Stimulated activated naive CD8-positive, alpha-beta T cell treated with anti-CD3 and anti-CD28 coated beads, Interleukin-15, Interleukin-2, amounts not matched to agents 100 ng/mL and 50 ng/mL, for 24 hours (primary cell): ENCODE measurements at regions not wholly inside any gene's neighbourhood (a gene's known extent, or its start where the extent isn't known, plus 50 kb on each side); places are given as distances from the start of the nearest gene placed in this dataset.
"Not testable (repeated sequence)": the region's sequence is repeated elsewhere in the genome, so short reads cannot be mapped to it uniquely, and the experiment has no call there.

Experiments
- H3K27ac Mint-ChIP-seq: one replicate; pipeline ENCODE4 v1.8.0; 2021; ENCODE audit warnings: mild to moderate bottlenecking, mixed read lengths
- H3K27me3 Mint-ChIP-seq: one replicate; pipeline ENCODE4 v1.8.0; 2021; ENCODE audit warnings: mixed read lengths
- H3K36me3 Mint-ChIP-seq: one replicate; pipeline ENCODE4 v1.8.0; 2021; ENCODE audit warnings: low read depth, mixed read lengths
- H3K4me1 Mint-ChIP-seq: one replicate; pipeline ENCODE4 v1.8.0; 2021; ENCODE audit warnings: low read depth, mixed read lengths
- H3K4me3 Mint-ChIP-seq: one replicate; pipeline ENCODE4 v1.8.0; 2021; ENCODE audit warnings: mild to moderate bottlenecking, mixed read lengths
- H3K9me3 Mint-ChIP-seq: one replicate; pipeline ENCODE4 v1.8.0; 2021; ENCODE audit warnings: mixed read lengths

- H3K4me3 Mint-ChIP-seq: no peak overlapping the region
- H3K4me1 Mint-ChIP-seq: no peaks in the 10 kb centered on the region
- peaks cover 6% of the 10 kb centered on the region for H3K9me3 Mint-ChIP-seq
These were observed 316.5 kb downstream of the ICE1 start for GRCh38 chr5:5738797-5739489.

GRCh38 chr5:5736007-5736406 lies 313.5 kb downstream of the ICE1 start:
- no peaks in the 10 kb centered on the region for H3K4me1 Mint-ChIP-seq
- no peak overlapping the region for H3K27ac Mint-ChIP-seq
- H3K27me3 Mint-ChIP-seq: no peaks in the 10 kb centered on the region
- no peaks in the 10 kb centered on the region for H3K36me3 Mint-ChIP-seq
- H3K4me3 Mint-ChIP-seq: no peak overlapping the region
- no peaks in the 10 kb centered on the region for H3K9me3 Mint-ChIP-seq

More at GRCh38 chr5:5738797-5739489, 316.5 kb downstream of the ICE1 start:
- Mint-ChIP-seq H3K36me3 (no peaks in the 10 kb centered on the region), H3K27me3 (peaks cover 4% of the 10 kb centered on the region), H3K27ac (no peak overlapping the region)

- H3K27ac Mint-ChIP-seq, H3K4me3 Mint-ChIP-seq, H3K4me1 Mint-ChIP-seq, H3K36me3 Mint-ChIP-seq, H3K27me3 Mint-ChIP-seq, H3K9me3 Mint-ChIP-seq: not testable (repeated sequence)
These were observed 310.6 kb downstream of the ICE1 start for GRCh38 chr5:5733058-5733457.

GRCh38 chr5:5726401-5726800 lies 303.9 kb downstream of the ICE1 start:
- Mint-ChIP-seq H3K27ac (no peak overlapping the region), H3K4me3 (no peak overlapping the region), H3K9me3 (peaks cover 3% of the 10 kb centered on the region), H3K27me3 (peaks cover 12% of the 10 kb centered on the region), H3K4me1 (no peaks in the 10 kb centered on the region), H3K36me3 (no peaks in the 10 kb centered on the region)

- Mint-ChIP-seq H3K27me3 (peaks cover 12% of the 10 kb centered on the region), H3K27ac (no peak overlapping the region), H3K4me3 (no peak overlapping the region), H3K4me1 (no peaks in the 10 kb centered on the region), H3K9me3 (peaks cover 3% of the 10 kb centered on the region), H3K36me3 (no peaks in the 10 kb centered on the region)
These were observed 299.4 kb downstream of the ICE1 start for GRCh38 chr5:5721881-5722280.

DNA sequence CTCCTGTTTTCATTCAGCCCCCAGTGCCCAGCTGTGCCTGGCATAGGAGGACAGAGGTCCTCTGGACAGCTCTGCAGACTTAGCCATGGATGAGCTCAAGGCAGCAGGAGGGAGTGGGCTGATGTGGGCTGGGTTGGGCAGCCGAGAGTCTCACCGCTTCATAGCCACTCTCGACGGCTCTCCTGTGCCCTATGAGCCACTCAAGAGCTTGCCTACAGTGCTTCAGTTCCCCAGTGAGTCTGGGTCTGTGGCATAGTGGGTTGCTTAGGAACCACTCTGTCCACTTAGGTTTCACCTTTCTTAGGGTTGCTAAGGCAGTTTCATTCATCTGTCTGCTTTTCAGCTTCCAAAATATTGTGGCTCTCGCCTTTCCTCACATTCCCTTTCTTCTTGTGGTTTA lies 296.8 kb downstream of the ICE1 start:
- Mint-ChIP-seq H3K27me3 (peaks cover 4% of the 10 kb centered on the region), H3K9me3 (peaks cover 3% of the 10 kb centered on the region), H3K4me3 (no peak overlapping the region), H3K27ac (no peak overlapping the region), H3K4me1 (no peaks in the 10 kb centered on the region), H3K36me3 (no peaks in the 10 kb centered on the region)

GRCh38 chr5:5716665-5717064 lies 294.2 kb downstream of the ICE1 start:
- H3K9me3 Mint-ChIP-seq: peaks cover 3% of the 10 kb centered on the region
- no peaks in the 10 kb centered on the region for H3K36me3 Mint-ChIP-seq
- no peak overlapping the region for H3K27ac Mint-ChIP-seq
- no peaks in the 10 kb centered on the region for H3K4me1 Mint-ChIP-seq
- no peaks in the 10 kb centered on the region for H3K27me3 Mint-ChIP-seq
- no peak overlapping the region for H3K4me3 Mint-ChIP-seq

GRCh38 chr5:5711592-5711991 lies 289.1 kb downstream of the ICE1 start:
- Mint-ChIP-seq H3K27me3 (peaks cover 5% of the 10 kb centered on the region), H3K27ac (no peak overlapping the region), H3K4me3 (no peak overlapping the region), H3K36me3 (no peaks in the 10 kb centered on the region), H3K9me3 (peaks cover 3% of the 10 kb centered on the region), H3K4me1 (no peaks in the 10 kb centered on the region)

DNA sequence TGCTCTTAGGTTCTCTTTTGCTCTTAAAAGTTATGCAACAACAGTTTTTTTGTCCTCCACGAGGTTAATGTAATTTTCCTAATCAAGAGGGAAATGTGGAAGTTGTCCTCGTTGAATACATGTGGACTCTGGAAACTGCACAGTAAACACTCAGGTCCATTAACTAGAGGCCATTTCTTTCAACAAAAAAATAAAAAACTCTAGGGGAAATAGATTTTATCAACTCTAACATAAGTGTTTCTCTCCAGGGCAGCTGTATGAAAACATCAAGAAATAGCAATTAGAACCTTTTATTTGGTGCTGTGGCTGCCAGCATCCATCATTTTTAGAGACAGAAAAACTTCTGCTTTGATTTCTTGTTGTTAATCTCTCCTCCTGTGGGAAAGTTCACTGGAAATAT lies 288.6 kb downstream of the ICE1 start:
- H3K27ac Mint-ChIP-seq: no peak overlapping the region
- H3K4me3 Mint-ChIP-seq: no peak overlapping the region
- H3K9me3 Mint-ChIP-seq: peaks cover 3% of the 10 kb centered on the region
- H3K36me3 Mint-ChIP-seq: no peaks in the 10 kb centered on the region
- H3K4me1 Mint-ChIP-seq: no peaks in the 10 kb centered on the region
- H3K27me3 Mint-ChIP-seq: peaks cover 5% of the 10 kb centered on the region

DNA sequence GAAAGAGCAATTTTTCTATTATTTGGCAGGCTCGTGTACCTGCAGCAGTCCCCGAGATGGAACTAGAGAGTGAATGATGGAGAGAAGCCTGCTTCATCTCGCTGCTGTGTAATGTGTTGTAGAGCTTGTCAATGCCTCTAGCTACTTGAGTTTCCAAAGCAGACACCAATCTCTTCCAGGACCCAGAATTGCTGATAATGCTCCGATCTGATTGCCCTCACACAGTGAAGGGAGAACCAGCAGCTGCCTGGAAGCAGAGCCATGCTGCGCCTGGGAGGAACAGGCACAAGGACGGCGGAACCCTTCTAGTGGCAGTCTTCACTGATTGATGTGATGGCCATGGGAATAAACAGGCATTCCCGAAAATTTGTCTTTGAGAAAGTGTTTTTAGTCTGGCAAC lies 288.0 kb downstream of the ICE1 start:
- Mint-ChIP-seq H3K27me3 (peaks cover 5% of the 10 kb centered on the region), H3K27ac (no peak overlapping the region), H3K36me3 (no peaks in the 10 kb centered on the region), H3K4me1 (no peaks in the 10 kb centered on the region), H3K9me3 (peaks cover 3% of the 10 kb centered on the region), H3K4me3 (no peak overlapping the region)

GRCh38 chr5:5708367-5708919 lies 286.0 kb downstream of the ICE1 start:
- no peaks in the 10 kb centered on the region for H3K36me3 Mint-ChIP-seq
- no peak overlapping the region for H3K4me3 Mint-ChIP-seq
- H3K27me3 Mint-ChIP-seq: peaks cover 12% of the 10 kb centered on the region
- H3K4me1 Mint-ChIP-seq: no peaks in the 10 kb centered on the region
- H3K9me3 Mint-ChIP-seq: no peaks in the 10 kb centered on the region
- no peak overlapping the region for H3K27ac Mint-ChIP-seq

GRCh38 chr5:5705010-5705409 lies 282.5 kb downstream of the ICE1 start:
- H3K27ac Mint-ChIP-seq: no peak overlapping the region
- H3K9me3 Mint-ChIP-seq: no peaks in the 10 kb centered on the region
- no peak overlapping the region for H3K4me3 Mint-ChIP-seq
- no peaks in the 10 kb centered on the region for H3K36me3 Mint-ChIP-seq
- no peaks in the 10 kb centered on the region for H3K4me1 Mint-ChIP-seq
- peaks cover 16% of the 10 kb centered on the region for H3K27me3 Mint-ChIP-seq

GRCh38 chr5:5704352-5704751 lies 281.9 kb downstream of the ICE1 start:
- H3K27me3 Mint-ChIP-seq: peaks cover 16% of the 10 kb centered on the region
- H3K9me3 Mint-ChIP-seq: no peaks in the 10 kb centered on the region
- no peaks in the 10 kb centered on the region for H3K36me3 Mint-ChIP-seq
- H3K27ac Mint-ChIP-seq: no peak overlapping the region
- H3K4me1 Mint-ChIP-seq: no peaks in the 10 kb centered on the region
- H3K4me3 Mint-ChIP-seq: no peak overlapping the region

DNA sequence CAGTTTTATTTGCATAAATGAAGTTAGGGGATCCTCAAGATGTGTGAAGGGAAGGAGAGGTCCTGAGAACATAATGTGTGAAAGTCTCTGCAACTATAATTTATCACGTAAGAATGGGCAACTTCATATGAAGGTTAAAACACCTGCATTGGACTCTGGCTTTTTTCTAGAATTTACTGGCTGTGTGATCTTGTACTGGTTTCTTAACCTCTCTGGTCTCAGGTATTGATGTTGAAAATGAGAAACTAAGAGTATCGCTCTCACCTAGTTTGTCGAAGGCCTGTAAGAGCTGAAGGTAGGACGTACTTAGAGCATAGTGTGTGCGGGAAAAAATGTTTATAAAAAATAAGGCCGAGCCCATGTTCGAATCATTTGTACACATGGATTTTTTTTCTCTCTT lies 280.5 kb downstream of the ICE1 start:
- Mint-ChIP-seq H3K4me3 (no peak overlapping the region), H3K27me3 (peaks cover 11% of the 10 kb centered on the region), H3K9me3 (no peaks in the 10 kb centered on the region), H3K4me1 (no peaks in the 10 kb centered on the region), H3K36me3 (no peaks in the 10 kb centered on the region), H3K27ac (no peak overlapping the region)

GRCh38 chr5:5700549-5700948 lies 278.1 kb downstream of the ICE1 start:
- Mint-ChIP-seq H3K9me3 (no peaks in the 10 kb centered on the region), H3K4me3 (no peak overlapping the region), H3K27me3 (peaks cover 13% of the 10 kb centered on the region), H3K4me1 (no peaks in the 10 kb centered on the region), H3K27ac (no peak overlapping the region), H3K36me3 (no peaks in the 10 kb centered on the region)

DNA sequence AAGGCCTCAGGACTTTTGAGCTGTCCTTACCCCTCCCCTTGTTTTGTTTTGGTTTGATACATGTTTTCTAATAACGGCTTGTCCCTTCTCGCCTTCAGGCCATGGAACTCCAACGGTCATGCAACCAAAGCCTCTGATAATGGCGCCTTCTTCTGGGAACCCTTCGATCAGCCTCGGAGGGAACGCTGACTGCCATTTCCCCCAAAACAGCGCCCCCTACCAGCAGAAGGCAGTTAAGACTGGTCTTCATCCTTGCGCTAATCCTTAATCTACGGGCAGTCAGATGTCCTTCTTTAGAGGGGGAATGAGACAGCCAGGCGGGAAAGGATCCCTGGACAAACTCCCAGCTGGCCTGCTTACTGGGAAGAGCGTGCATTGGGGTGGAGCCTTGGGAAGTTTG lies 276.6 kb downstream of the ICE1 start:
- Mint-ChIP-seq H3K4me3 (no peak overlapping the region), H3K36me3 (no peaks in the 10 kb centered on the region), H3K9me3 (no peaks in the 10 kb centered on the region), H3K4me1 (no peaks in the 10 kb centered on the region), H3K27ac (no peak overlapping the region), H3K27me3 (peaks cover 10% of the 10 kb centered on the region)
